ENCODE measurements at regions not wholly inside any gene's neighbourhood (a gene's known extent, or its start where the extent isn't known, plus 50 kb on each side); places are given as distances from the start of the nearest gene placed in this dataset.
"Not testable (repeated sequence)": the region's sequence is repeated elsewhere in the genome, so short reads cannot be mapped to it uniquely, and the experiment has no call there.

DNA sequence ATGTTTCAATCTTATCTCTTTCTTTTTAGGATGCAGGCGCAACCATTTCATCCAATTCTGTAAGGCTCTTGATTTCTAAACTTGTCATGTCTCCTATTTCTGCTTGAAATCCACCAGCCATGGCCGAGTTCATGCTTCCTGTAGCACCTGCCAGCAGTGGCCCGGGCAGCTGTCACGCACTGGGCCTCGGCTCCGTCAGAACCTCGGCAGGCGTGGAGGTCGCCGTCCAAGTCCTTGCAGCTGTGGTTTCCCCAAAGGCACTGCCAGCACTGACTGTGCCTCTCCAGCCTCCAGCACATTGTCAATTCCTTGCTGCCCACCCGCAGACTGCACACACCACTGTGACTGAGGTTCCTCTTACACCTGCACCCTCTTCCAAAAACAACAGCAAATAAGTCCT is 188.7 kb upstream of the SALL3 start:
- DNase-seq (ENCODE audit: low spot score): no peak

DNA sequence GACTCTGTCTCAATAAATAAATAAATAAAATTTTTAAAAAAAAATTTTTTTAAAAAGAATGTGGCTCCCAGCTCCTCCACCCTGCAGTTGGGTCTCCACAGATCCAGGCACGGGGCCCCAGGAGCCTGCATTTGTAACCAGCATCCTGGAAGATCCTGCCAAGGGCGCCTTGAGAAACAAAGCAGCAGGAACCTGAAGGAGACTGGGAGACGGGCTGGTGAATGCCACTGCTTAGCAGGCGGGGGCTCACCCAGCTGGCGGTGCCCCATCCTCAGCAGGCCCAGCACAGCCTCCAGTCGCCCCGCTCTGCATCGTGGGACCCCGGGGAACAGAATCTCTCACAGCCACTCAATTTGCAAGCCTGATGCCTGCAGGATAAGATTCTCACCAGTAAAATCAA is 187.5 kb upstream of the SALL3 start:
- DNase-seq (ENCODE audit: low spot score): no peak

DNA sequence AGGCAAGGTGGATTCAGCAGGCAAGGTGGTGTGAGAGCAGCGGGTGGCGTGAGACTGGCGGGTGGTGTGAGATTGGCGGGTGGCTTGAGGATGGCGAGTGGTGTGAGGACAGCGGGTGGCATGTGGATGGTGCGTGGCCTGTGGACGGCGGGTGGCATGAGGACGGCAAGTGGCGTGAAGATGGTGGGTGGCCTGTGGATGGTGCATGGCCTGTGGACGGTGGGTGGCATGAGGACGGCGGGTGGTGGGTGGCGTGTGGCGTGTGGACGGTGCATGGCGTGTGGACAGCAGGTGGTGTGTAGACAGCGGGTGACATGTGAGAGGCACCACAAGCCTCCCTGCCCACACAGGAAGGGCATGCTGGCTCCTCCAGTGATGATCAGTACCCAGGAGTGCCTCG is 186.9 kb upstream of the SALL3 start:
- no peak for DNase-seq (ENCODE audit: low spot score)

DNA sequence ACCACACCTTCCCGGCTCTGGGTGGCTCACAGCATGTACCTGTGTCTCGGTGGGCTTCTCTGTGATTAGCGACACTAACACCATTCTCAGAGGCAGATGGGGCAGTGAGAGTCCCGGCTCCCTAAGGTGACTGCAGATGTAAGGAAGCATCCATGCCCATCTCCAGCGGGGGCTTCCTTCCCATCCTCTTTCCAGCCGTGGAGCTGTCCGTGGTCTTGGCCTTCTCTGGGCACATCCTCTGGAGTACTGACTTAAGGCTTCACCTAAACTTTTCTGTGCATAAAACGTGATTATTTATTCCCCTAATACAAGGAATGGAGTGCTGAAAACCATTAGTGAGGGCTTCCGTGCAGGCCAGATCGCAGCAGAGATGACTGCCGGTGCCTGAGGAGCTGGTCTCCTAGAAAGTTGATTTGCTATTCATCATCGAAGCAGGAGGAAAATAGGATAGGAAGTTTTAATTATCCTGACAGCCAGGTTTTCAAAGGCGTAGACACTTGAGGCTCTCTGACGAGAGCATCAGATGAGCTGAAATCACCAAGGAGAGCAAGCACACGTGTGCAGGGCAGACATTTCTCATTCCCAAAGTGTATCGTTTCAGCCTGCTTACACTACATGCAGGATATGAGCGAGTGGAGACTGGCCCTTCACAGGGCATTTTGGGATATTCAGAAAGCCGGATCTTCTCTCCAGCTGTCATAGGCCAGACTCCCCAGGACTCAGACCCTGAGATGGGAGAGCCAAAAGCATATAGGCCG is 186.1 kb upstream of the SALL3 start:
- no peak for DNase-seq (ENCODE audit: low spot score)

DNA sequence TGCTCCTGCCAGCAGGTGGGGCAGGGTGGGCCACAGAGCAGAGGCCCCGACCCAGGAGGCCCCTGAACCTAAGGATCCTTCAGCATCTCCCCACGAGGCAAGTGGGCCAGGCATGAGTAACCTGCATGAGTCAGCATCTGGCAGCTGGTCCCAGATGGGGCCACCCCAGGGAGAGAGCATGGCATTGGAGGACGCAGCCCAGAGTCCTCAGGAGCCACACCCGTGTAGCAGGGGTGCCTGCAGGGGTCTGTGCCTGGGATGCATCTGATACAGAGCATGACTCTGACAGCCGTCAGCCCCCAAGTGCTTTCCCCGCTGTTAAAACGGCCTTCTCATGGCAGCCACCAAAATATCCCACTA is 185.6 kb upstream of the SALL3 start:
- no peak for DNase-seq (ENCODE audit: low spot score)

DNA sequence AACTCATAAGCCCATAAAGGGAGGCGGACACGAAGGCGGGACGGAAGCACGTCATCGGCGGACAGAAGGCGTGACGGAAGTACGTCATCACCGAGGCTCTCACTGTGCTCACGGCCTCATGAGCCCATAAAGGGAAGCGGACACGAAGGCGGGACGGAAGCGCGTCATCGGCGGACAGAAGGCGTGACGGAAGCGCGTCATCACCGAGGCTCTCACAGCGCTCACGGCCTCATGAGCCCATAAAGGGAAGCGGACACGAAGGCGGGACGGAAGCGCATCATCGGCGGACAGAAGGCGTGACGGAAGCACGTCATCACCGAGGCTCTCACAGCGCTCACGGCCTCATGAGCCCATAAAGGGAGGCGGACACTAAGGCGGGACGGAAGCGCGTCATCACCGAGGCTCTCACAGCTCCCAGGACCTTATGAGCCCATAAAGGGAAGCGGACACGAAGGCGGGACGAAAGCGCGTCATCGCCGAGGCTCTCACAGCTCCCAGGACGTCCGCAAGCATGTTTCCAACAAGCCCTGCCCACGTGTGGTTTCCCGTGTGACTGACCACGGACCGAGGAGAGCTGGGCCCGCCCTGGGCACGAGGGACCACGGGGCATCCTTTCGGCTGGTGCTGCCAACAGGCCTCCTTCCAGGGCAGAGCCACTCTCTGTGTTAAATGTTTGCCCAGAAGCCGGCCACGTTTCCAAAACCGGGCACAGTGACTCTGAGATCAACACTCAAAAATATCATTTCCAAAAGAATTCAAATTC is 182.7 kb upstream of the SALL3 start:
- DNase-seq (ENCODE audit: low spot score): no peak

DNA sequence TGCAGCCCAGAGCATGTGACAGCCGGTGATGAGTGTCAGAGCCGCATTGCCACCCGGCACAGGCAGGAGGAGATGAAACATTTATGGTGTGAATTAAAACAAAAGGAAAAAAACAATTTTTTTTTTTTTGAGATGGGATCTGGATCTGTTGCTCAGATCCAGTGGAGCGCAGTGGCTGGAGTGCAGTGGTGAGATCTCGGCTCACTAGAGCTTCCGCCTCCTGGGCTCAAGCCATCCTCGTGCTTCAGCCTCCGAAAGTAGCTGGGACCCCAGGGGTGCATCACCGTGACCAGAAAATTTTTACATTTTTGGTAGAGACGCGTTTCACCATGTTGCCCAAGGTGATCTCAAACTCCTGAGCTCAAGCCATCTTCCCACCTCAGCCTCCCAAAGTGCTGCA is 182.1 kb upstream of the SALL3 start:
- no peak for DNase-seq (ENCODE audit: low spot score)

DNA sequence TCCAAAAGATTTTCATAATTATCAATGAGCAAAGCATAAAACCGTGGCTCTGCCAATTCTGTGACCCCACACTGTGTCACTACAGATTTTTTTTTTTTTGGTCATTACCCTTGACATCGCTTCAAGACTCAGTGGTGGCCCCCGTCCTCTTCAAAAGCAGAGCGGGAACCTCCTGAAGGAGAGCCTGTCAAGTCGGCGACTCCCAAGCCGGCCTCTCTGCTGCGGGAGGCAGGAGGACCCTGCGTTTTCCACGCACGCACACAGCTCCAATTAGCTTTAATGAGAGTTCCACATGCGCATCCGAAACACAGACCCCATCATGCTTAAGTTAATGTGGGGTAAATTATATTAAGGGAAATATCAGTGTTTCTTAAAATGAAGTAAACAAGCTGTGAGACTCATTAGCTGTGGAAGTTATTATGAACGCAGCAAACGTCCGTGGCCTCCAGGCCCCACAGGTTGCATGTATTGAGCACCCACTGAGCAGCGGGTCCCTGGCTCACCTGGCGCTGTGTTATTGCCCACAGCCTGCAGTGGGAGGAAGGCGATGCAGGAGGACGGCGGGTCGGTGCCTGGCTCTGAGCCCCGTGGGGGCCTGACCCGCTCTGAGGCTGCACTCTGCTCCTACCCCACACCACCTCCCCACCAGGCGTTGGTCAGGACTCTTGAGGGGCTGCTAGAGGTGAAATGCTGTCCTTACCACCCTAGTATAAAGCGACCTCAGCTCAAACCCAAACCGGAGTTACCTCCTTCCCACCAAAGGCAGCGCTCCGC is 181.0 kb upstream of the SALL3 start:
- no peak for DNase-seq (ENCODE audit: low spot score)

DNA sequence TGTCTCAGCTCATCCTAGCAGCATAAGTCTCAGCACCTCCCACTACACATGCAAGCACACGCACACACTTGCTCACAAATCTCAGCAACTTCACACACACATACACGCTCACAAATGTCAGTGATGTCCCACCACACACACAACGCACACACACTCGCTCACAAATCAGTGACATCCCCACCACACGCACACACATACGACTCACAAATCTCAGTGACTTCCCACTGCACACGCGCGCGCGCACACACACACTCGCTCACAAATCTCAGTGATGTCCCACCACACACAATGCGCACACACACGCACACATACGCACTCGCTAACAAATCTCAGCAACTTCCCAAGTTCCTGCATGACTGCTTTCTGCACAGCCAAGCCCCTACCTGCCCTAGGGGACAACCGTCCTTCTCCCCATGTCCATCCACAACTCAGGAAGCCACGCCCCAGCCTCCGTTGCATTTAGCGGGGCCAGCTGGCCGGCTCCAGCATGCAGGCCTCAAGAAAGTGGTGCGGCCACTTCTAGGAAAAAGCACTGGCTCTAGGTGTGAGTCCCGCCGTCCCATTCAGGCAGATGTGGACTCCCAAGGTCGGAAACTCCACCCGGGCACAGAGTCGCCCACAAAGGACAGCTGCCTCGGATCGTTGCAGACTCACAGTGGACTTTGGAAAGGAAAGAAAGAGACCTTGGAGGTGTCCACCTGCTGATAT is 180.1 kb upstream of the SALL3 start:
- no peak for DNase-seq (ENCODE audit: low spot score)

DNA sequence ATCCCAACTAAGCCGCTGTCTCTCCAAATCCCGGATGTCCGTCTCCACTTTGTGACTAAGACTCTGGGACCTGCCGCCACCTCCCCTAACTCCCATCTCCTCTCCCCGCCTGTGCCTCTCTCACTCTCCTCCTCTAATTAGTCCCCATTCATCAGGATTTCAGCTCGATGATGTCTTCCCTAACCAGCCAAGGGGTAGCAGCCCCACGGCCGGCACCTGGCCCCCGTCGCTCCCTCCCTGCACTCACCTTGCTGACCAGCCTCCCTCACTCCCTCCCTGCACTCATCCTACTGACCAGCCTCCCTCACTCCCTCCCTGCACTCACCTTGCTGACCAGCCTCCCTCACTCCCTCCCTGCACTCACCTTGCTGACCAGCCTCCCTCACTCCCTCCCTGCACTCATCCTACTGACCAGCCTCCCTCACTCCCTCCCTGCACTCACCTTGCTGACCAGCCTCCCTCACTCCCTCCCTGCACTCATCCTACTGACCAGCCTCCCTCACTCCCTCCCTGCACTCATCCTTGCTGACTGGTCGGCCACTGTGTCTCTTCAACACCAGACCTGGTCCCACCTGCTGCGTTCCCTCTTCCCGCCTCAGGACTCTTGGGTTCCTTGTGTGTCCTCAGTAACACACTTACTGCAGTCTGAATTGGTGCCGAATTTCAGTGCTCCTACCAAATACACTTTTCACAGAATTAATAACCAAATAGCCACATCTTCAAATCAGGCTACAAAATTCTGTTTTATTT is 179.3 kb upstream of the SALL3 start:
- DNase-seq (ENCODE audit: low spot score): not testable (repeated sequence)

DNA sequence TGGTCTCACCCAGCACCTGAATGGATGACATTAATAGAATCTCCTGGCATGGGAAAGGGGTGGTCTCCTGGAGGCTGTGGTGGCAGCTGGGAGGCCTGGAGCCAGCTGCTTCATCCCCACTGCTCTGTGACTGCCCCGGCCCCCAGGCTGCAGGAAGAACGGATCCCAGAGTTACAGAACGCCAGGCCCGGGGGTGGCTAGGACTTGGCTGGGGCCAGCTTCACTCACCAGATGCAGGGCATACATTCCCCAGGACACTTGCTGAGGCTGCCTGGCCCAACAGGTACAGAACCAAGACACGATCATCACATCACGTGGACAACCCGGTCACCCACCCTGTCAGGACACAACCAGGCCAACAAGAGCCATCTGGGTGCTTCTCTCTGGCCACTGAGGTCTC is 178.6 kb upstream of the SALL3 start:
- no peak for DNase-seq (ENCODE audit: low spot score)

DNA sequence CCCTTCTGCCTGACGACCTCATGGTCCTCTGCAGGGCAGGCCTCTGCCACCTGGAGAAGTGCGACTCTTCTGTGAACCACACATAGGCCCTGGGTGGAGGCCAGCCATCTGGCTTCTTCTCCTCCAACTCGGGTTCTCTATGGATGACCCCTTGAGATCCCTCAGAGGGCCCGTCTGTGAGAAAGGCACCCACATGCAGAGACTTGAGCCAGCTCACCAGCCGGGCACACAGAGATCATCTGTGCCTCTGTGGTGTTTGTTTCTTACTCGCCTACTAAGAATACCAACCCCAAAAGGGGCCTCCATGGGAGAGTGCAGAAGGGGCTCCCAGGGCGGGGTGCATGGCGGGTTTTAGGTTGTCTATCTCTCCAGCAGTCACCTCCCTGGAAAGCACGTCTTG is 176.5 kb upstream of the SALL3 start:
- no peak for DNase-seq (ENCODE audit: low spot score)

DNA sequence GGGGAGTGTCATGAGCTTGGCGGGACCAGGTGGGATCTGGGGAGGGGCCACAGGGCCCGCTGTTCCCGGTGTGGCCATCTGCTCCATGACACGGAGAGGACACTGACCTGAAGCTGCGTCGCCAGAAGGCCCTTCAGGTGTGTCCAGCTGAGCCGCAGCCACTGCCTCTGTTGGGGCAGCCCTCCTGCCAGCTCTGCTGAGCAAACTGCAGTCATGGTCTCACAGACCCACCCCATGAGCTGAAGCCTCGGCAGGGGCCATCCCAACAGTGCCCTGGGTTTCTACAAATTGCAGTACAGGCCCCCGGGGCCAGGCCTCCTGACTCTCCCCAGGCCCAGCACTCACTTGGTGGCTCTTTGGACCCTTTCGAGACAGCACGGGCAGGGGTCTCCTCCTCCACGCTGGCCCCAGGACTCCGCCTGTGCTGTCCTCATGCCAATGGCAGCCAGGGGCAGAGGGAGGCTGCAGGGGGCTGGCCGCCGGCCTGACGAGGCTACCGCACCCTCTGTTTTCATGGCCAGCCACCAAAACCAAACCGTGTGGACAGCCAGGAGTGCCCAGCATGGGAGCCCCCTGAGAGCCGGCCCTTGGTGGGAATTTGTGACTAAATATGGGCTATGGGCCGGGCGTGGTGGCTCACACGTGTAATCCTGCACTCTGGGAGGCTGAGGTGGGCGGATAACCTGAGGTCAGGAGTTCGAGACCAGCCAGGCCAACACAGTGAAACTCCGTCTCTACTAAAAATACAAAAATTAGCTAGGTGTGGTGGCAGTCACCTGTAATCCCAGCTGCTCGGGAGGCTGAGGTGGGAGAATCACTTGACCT is 175.2 kb upstream of the SALL3 start:
- DNase-seq (ENCODE audit: low spot score): no peak

DNA sequence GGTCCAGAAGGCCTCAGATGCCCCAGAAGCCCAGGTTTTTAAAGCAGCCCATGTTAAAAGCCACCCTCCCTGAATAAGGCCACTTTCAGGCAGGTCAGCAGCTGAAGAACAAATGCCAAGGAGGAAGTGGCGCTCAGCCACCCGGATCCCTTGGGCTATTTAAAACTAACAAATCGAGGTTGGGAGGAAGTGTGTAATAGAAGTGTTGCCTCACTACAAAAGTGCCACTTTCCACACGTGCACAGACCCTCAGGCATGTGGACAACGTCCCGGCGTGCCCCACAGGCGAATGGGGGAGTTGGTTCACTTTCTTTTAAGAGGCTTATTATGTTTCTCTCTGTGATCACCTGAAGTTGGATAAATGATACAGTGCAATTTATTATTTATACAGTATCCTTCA is 173.8 kb upstream of the SALL3 start:
- no peak for DNase-seq (ENCODE audit: low spot score)

DNA sequence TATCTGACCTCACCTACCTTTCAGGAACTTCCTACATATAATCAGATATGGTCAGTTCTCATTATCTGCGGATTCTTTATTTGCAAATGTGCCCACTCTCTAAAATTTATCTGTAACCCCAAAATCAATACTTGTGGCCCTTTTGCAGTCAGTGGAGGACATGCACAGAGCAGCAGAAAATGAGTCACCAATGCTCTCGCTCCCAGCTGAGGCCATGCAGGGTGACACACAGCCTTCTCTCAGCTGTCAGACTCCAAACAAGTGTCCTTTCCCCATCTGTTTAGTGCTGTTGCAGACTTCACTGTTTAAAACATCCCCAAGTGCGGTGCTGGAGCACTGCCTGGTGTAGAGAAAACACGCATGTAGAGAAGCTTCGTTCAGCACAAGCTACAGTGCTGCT is 171.9 kb upstream of the SALL3 start:
- no peak for DNase-seq (ENCODE audit: low spot score)

DNA sequence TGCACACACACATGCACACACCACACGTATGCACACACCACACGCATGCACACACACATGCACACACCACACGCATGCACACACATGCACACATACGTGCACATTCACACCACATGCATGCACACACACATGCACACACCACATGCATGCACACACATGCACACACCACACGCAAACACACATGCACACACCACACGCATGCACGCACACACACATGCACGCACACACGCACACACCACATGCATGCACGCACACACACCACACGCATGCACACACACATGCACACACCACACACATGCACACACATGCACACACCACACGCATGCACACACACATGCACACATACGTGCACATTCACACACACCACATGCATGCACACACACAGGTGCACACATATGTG is 169.8 kb upstream of the SALL3 start:
- DNase-seq (ENCODE audit: low spot score): no peak

DNA sequence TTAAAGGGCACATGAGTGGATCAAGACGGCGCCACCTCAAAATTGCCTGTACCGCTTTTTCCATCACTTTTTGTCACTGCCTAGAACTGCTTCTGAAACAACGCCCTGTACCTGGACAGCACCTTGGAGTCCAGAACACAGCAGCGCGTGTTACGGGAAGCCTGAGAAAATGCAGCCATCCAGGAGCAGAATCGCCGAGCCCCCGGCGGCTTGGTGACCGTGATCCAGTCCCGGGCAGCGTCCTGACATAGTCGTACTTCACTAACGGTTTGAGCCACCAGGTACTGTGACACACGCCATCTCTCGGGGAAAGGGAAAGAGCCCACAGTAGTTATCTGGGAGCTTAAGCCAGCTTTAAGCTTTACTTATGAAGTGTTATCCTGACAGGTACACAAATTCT is 168.9 kb upstream of the SALL3 start:
- no peak for DNase-seq (ENCODE audit: low spot score)

DNA sequence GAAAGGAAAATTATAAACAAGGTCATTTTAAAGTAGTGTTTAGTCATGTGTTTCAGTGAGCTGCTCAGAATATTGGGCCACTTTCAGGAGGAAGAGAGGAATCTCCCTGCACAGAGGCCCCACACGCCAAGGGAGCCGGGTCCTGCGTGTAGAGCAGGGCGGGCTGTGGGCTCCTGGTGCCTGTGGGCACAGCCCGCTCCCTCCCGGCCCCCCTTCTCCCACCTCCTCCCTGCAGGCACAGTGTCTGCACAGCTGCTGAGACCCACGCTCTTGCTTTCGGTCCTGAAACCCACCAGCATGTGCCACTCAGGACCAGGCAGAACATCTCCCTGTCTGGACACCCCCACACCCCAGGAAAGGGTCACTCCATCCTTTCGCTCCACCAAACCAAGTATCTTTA is 167.6 kb upstream of the SALL3 start:
- no peak for DNase-seq (ENCODE audit: low spot score)

DNA sequence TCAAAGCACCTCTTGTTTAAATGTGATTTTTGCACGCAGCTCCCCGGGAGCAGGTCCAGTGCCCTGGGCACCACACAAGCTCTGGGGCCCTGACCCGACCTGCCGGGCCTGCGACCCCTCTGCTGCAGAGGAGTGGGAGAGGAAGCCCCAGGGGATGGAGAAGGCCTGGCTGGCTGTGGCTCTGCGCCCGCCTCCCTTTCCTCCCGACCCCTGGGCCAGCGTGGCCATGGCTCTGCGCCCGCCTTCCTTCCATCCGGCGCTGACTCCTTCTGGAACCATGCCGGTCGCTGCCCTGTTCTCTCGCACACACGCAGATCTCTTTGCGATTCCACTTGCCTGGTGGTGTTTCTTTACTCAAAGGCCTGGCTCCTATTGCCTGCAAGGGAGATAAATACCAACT is 166.5 kb upstream of the SALL3 start:
- DNase-seq (ENCODE audit: low spot score): no peak

DNA sequence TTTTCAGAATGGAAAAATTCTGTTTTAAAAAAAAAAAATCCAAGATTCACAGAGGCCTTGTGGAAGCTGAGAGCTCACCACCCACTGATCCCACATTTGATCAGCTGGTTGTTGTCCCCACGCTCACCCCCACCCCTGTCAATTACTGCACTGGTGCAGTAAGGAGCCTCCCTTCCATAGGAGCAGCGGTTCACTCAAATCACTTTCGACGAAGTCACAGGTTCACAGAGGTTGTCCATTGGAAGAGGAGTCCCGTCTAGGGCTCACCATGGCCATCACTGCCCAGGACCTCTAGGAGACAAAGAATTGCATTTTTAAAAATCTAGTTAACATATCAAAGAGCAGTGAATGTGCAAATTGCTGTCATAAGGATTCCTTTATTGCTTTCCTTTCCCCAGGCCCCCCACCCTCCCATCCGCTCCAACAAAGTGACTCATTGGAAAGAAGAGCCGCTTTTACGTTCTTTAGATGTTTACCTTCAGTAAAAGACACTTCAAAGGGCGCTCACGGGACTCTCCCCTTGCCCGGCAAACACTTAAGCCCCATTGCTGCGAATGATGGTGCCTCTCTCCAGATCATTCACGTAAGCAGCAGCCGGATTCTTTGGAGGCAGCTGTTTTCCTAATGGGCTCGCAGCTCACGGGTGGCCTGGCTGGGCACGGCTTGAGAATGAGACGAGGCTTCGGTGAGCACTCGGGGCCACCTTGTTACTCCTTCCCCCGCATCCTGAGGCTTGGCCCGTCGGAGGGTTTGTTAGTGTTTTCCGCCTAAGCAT is 165.5 kb upstream of the SALL3 start:
- DNase-seq (ENCODE audit: low spot score): no peak
